ENCODE measurements at regions not wholly inside any gene's neighbourhood (a gene's known extent, or its start where the extent isn't known, plus 50 kb on each side); places are given as distances from the start of the nearest gene placed in this dataset.

GRCh38 chr20:50376888-50377459 lies 133.2 kb upstream of the PTPN1 start:
- DNase-seq (ENCODE audit: low read depth): no peak

- DNase-seq (ENCODE audit: low read depth): no peak
These were observed 131.8 kb upstream of the PTPN1 start for GRCh38 chr20:50378170-50379000.

DNA sequence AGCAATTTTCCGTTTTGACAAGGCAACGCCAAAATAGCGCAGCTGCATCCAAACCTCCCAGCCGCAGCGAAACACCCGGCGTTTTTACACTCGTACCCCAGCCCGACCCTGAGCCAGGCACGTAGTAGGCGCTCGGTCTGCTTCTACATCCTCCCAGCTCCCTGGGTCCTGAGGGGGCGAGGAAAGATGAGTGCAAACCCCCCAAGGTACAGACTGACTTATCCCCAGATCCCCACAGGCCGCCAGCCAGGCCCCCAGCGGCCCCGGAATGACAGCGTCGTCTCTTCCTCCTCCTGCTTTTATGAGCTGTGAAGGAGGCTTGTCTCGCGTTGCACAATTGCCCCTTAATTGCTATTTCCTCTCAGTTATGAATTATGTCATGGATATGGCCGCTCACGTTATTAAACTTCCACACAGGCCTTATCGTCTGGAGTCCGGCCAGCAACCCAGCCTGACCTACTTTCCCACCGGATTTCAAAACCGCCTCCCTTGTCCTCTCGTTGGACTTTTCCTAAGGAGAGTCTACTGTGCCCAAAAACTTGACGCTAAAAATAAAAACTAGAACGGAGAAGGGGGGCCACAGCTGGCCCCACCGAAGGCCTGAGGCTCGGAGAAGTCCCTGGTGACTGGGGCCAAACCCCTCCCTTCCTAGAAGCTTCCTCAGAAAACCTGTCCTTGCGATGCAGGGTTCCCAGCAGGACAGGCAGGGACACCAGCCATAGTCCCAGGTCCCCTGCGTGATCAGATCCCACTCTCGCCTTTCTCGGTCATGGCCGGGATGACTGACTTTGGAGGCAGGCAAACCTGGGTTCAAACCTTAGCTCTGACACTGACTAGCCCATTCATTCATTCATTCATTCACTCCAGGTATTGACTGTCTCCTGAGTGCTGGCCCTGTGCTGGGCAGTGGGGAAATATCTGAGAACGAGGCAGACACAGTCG lies 130.9 kb upstream of the PTPN1 start:
- DNase-seq (ENCODE audit: low read depth): no peak

DNA sequence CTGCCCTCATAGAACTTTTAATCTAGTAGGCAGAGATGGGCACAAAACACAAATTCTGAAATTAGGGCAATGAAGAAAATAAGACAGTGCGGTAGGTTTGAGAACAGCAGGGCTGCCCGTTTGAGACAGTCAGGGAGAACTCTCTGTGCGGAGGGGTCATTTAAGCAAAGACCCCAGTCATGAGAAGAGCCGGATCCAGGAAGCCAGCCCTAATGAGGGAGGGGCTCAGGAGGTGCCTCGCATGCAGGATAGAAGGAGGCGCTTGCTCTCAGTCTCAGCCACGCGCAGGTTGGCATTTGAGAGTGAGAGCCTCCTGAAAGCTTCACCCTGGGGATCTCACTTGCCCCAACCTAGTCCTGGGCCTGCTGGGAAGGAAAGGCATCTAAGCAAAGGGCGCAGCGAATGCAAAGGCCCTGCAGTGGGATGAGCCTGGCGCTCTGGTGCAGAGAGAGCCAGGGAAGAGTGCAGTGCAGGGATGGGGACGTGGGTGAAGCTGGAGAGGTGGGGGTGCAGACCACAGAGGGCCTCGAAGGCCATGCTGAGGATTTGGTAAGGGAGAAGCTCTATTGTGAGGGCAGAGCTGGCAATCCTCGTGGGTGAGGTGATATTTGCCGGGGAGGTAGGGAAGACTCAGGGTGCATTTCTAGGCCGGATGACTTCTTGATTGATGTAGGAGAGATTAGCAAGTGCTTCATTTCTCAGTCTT lies 130.0 kb upstream of the PTPN1 start:
- no peak for DNase-seq (ENCODE audit: low read depth)

DNA sequence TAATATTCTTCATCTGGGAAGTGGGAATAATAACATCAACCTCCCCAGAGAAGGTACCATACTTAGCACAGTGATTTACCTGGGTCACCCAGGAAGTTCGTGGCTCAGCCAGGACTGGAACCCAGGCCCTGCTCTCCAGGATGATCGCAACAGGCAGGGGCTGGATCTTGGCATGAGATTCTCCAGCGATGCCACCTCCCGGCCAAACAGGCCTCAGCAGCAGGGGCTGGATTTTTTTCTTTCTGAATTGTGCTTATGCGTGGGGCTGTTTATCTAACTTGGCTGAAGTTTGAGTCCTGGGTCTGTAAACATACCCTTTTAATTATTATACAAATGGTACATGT lies 129.5 kb upstream of the PTPN1 start:
- DNase-seq (ENCODE audit: low read depth): no peak

- no peak for DNase-seq (ENCODE audit: low read depth)
These were observed 129.0 kb upstream of the PTPN1 start for GRCh38 chr20:50381075-50381732.

- DNase-seq (ENCODE audit: low read depth): no peak
These were observed 128.2 kb upstream of the PTPN1 start for GRCh38 chr20:50381771-50382593.

GRCh38 chr20:50385733-50386640 lies 124.2 kb upstream of the PTPN1 start:
- DNase-seq (ENCODE audit: low read depth): peak; percentile 49

- no peak for DNase-seq (ENCODE audit: low read depth)
These were observed 123.6 kb upstream of the PTPN1 start for GRCh38 chr20:50386641-50386960.

GRCh38 chr20:50387218-50387995 lies 122.8 kb upstream of the PTPN1 start:
- no peak for DNase-seq (ENCODE audit: low read depth)

- no peak for DNase-seq (ENCODE audit: low read depth)
These were observed 122.2 kb upstream of the PTPN1 start for GRCh38 chr20:50387996-50388332.

GRCh38 chr20:50388733-50389437 lies 121.3 kb upstream of the PTPN1 start:
- no peak for DNase-seq (ENCODE audit: low read depth)

DNA sequence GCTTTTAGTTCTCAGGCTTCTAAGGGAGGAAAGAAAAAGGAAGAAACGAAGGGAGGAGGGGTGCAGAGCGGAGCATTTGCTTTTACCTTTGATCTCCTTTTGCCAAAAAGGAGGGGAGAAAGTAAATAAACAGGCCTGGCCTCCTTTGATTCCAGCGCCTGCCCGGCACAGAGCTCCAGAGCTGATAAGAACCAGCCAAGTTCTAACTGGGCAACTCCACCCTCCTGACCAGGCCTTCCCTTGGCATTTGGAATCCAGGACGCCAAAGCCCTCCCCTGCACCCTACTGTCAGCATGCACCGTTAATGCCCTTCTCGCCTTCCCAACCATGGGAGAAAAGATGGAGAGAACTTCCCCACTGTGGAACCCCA lies 120.8 kb upstream of the PTPN1 start:
- DNase-seq (ENCODE audit: low read depth): no peak

DNA sequence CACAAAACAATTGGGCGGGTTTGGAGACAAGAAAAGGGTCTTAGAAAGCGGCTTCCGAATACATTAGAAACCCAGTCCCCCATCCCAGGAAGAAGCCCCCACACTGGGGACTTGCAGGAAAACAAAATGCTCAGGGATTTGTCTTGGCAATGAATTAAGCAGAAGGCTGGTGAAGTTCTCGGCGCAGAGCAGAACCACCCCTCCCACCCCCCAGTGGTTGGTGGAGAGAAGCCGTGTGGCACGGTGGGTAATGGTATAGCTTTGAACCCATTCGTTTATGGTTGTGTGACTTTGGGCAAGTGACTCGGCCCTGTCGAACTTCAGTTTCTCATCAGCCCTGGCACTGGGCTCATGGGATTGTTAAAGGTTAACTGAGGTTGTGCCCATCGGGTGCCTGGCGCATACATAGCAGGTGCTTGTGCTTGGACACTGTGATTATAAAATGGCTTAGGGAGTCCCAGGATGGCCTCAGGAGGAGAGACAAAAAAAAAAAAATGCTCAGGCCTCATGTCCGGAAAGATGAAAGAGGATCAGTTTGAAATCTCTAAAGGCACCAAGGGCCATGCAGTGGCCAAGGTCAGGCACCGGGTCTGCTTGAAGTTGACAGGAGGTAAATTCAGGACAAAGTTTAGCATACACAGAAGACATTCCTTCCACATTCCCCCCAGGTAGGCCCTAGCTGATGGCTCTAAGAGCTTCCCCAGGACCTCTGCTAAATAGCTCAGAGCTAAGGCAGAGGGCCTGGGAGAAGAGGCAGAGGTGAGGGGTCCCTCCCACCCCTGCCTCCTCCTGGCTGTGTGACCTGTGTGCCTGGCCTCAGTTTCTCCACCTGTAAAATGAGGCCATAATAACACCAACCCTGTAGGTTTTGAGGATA lies 120.1 kb upstream of the PTPN1 start:
- DNase-seq (ENCODE audit: low read depth): no peak

- DNase-seq (ENCODE audit: low read depth): no peak
These were observed 119.3 kb upstream of the PTPN1 start for GRCh38 chr20:50390685-50391443.

DNA sequence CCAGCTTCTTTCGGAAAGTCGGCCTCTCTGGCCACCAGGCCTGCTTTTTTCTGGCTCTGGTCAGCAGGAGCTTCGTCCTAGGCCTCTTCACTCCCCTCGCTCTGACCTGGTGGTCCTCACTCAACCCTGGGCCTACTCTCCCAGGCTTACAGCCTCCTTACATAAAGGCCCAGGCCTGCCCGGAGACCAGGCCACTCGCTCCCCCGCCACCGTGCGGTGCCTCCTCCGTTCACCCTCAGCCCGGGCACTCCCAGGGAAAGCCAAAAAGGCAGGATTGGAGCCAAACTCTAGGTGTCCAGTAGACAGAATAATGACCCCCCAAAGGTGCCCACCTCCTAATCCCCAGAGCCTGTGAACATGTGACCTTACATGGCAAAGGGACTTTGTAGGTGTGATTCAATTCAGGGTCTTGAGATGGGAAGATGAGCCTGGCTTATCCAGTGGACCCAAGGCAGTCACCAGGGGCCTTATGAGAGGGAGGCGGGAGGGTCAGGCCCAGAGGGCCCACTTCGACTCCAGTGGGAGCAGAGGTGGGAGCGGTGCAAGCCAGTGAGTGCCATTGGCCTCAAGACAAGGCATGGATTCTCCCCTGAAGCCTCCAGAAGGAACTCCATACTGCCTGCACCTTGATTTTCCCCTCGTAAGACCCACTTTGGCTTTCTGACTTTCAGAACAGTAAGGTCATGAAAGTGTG lies 118.6 kb upstream of the PTPN1 start:
- DNase-seq (ENCODE audit: low read depth): no peak

Data from activated gamma-delta T cell treated with anti-CD3 and anti-CD28 coated beads, Interleukin-2, amount 50 U/mL, for 16 hours (primary cell).